DND-41 (cell line): ENCODE measurements at regions not wholly inside any gene's neighbourhood (a gene's known extent, or its start where the extent isn't known, plus 50 kb on each side); places are given as distances from the start of the nearest gene placed in this dataset.

Source experiments
- CTCF ChIP-seq: IDR thresholded peaks from 2 replicates; pipeline ENCODE4 v1.5.1; 2012; ENCODE audit warnings: borderline replicate concordance, low read length, moderate library complexity, mild to moderate bottlenecking; ENCODE audit not compliant: poor library complexity, severe bottlenecking; ENCODE audit errors: extremely low read depth
- EZH2 ChIP-seq: IDR thresholded peaks from 3 replicates; pipeline ENCODE4 v1.6.1; 2012; ENCODE audit warnings: borderline replicate concordance, low read depth, mild to moderate bottlenecking, moderate library complexity, low read length, inconsistent platforms; ENCODE audit not compliant: severe bottlenecking

GRCh38 chr6:145345094-145345493, 390.2 kb downstream of the EPM2A start:
- TF ChIP-seq CTCF = no peak
- TF ChIP-seq EZH2 = no peak
